Progenitor cell of endocrine pancreas (in vitro differentiated cells): ENCODE measurements at regions not wholly inside any gene's neighbourhood (a gene's known extent, or its start where the extent isn't known, plus 50 kb on each side); places are given as distances from the start of the nearest gene placed in this dataset.

Source experiments
- DNase-seq: peaks from one replicate; pipeline ENCODE4 v3.0.0; 2021; ENCODE audit warnings: low spot score; ENCODE audit not compliant: unreplicated experiment
- H3K27ac Mint-ChIP-seq: 2 replicates; pipeline ENCODE4 v1.8.0; 2021; ENCODE audit warnings: mild to moderate bottlenecking, moderate library complexity, mixed read lengths
- H3K27me3 Mint-ChIP-seq: 2 replicates; pipeline ENCODE4 v1.8.0; 2021; ENCODE audit warnings: mixed read lengths
- H3K36me3 Mint-ChIP-seq: 2 replicates; pipeline ENCODE4 v1.8.0; 2022; ENCODE audit warnings: mixed read lengths; ENCODE audit not compliant: insufficient read depth
- H3K4me1 Mint-ChIP-seq: 2 replicates; pipeline ENCODE4 v1.8.0; 2021; ENCODE audit warnings: low read depth, mixed read lengths
- H3K4me3 Mint-ChIP-seq: 2 replicates; pipeline ENCODE4 v1.8.0; 2021; ENCODE audit warnings: low read depth, mild to moderate bottlenecking, moderate library complexity, mixed read lengths
- H3K9me3 Mint-ChIP-seq: 2 replicates; pipeline ENCODE4 v1.8.0; 2021; ENCODE audit warnings: low read depth, mixed read lengths
- TF ChIP-seq, protein P1 (sequence below): fragments of 200-600 bp; sonication (generic); IDR thresholded peaks from one replicate; pipeline ENCODE4 v1.5.0; 2021; ENCODE audit warnings: antibody characterized with exemption, mild to moderate bottlenecking; ENCODE audit not compliant: unreplicated experiment

DNA sequence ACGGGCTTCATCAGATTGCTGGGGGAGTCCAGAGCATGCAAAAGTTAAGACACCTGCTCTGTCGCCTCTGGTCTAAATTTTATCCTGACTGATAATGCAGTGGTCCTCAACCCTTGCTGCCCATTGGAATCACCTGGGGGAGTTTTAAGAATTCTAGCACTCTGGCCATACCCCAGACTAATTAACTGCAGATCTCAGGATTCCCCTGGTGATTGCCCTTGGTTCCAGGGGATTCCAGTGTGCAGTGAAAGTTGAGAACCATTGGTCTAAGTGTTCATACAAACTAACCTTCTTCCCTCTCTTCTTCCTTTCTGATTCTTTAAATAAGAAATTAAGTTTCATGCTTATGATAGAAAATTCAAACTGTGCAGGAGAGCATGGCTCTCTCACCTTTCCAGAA is 105.7 kb upstream of the MGAT5 start:
- Mint-ChIP-seq H3K36me3 (peaks cover 6% of the 10 kb centered on the region), H3K9me3 (no peaks in the 10 kb centered on the region), H3K27me3 (no peaks in the 10 kb centered on the region), H3K4me1 (peaks cover 30% of the 10 kb centered on the region), H3K27ac (no peak overlapping the region), H3K4me3 (no peak overlapping the region)
- no peak for DNase-seq
- TF ChIP-seq, protein P1, sequence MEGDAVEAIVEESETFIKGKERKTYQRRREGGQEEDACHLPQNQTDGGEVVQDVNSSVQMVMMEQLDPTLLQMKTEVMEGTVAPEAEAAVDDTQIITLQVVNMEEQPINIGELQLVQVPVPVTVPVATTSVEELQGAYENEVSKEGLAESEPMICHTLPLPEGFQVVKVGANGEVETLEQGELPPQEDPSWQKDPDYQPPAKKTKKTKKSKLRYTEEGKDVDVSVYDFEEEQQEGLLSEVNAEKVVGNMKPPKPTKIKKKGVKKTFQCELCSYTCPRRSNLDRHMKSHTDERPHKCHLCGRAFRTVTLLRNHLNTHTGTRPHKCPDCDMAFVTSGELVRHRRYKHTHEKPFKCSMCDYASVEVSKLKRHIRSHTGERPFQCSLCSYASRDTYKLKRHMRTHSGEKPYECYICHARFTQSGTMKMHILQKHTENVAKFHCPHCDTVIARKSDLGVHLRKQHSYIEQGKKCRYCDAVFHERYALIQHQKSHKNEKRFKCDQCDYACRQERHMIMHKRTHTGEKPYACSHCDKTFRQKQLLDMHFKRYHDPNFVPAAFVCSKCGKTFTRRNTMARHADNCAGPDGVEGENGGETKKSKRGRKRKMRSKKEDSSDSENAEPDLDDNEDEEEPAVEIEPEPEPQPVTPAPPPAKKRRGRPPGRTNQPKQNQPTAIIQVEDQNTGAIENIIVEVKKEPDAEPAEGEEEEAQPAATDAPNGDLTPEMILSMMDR: no peak

DNA sequence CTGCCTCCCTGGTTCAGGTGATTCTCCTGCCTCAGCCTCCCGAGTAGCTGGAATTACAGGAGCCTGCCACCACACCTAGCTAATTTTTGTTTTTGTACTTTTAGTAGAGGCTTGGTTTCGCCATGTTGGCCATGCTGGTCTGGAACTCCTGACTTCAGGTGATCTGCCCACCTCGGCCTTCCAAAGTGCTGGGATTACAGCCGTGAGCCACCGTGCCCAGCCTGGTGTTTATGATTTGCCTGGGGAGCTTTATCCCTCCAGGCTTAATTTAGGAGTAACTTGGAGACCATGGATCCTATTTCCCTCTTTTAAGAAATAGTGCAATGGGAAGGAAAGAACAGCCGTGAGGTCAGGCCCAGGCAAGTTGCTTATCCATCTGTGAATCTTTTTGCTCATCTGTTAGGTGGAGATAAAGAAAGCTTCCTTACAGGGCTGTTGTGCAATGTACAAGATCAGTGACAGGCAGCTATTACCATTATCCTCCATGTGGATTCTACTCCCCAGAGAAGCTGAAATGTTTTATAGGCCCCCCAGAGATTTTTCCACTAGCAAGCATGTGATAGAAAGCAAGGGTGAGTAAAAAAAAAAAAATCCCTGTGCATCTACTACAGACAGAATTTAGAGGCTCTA is 104.9 kb upstream of the MGAT5 start:
- Mint-ChIP-seq H3K9me3 (no peaks in the 10 kb centered on the region), H3K4me1 (peaks cover 27% of the 10 kb centered on the region), H3K27me3 (no peaks in the 10 kb centered on the region), H3K36me3 (peaks cover 6% of the 10 kb centered on the region), H3K27ac (no peak overlapping the region), H3K4me3 (no peak overlapping the region)
- no peak for DNase-seq
- TF ChIP-seq, protein P1: no peak

DNA sequence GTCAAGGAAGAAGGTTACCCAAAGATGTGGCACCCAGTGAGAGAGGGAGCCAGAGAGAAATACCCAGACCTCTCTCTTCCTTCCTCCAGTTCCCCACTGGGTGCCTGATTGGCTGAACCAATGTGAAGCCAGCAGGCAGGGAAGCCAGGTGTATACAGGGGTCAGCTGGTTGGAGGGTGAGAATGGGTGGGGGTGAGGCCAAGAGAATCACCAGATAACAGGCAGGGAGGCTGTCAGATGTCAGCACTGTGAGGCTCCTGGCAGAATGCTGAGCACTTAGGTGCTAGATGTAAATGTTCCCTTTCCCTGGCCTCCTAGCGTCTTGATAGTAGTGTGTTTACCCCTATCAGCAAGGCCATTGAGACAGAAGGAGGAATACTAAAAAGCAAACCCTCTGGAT is 104.0 kb upstream of the MGAT5 start:
- Mint-ChIP-seq H3K36me3 (peaks cover 6% of the 10 kb centered on the region), H3K9me3 (no peaks in the 10 kb centered on the region), H3K4me3 (no peak overlapping the region), H3K27ac (peak overlapping the region; percentile 90), H3K4me1 (peaks cover 24% of the 10 kb centered on the region), H3K27me3 (no peaks in the 10 kb centered on the region)
- DNase-seq: no peak
- TF ChIP-seq, protein P1: no peak

DNA sequence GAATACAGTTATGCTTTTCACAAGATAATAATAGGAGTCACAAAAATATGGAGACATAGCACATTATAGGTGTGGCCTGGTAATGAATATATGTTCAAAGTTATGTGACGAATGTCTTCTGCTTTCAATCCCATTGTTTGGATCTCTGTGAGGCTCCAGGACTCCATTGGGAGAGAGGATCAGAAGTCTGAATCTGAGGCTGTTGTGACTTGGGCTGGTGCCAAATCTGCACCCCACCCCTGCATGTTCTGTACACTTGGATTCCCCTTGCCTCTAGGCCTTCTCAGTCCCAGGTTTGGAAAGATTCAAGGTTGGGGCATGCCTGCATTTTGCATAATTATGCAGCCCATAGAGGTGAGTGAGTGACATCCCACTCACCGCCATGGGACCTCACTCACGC is 103.1 kb upstream of the MGAT5 start:
- TF ChIP-seq, protein P1: no peak
- Mint-ChIP-seq H3K27ac (no peak overlapping the region), H3K4me3 (no peak overlapping the region), H3K27me3 (no peaks in the 10 kb centered on the region), H3K9me3 (no peaks in the 10 kb centered on the region), H3K4me1 (peaks cover 21% of the 10 kb centered on the region), H3K36me3 (peaks cover 5% of the 10 kb centered on the region)
- no peak for DNase-seq

DNA sequence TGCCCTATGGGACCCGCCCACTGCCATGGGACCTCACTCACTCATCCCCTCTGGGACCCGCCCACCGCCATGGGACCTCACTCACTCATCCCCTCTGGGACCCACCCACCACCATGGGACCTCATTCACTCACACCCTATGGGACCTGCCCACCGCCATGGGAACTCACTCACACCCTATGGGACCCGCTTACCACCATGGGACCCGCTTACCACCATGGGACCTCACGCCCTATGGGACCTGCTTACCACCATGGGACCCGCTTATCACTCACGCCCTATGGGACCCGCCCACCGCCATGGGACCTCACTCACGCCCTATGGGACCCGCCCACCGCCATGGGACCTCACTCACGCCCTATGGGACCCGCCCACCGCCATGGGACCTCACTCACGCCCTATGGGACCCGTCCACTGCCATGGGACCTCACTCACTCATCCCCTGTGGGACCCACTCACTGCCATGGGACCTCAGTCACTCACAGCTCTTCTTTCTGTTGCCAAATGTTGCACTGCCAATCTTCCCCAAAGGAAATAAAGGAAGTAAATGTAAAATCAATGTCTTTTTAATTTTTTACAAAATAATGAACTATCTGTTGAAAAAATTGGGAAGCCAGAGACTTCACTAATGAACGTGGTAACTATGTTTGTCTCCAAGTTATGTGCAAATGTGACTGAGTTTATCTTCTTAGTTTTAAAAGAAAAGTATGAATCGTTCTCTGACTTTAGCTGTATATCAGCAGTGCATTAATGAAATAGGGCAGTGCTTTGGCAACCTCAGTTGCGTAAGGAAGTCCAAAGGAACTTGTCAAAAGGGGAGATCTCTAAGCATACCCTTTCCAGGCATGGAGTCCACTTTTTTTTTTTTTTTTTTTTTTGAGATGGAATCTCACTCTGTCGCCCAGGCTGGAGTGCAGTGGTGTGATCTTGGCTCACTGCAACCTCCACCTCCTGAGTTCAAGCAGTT is 101.5 kb upstream of the MGAT5 start:
- Mint-ChIP-seq H3K27me3 (no peaks in the 10 kb centered on the region), H3K9me3 (no peaks in the 10 kb centered on the region), H3K4me1 (peaks cover 8% of the 10 kb centered on the region), H3K36me3 (peaks cover 11% of the 10 kb centered on the region), H3K4me3 (no peak overlapping the region), H3K27ac (no peak overlapping the region)
- DNase-seq: no peak
- TF ChIP-seq, protein P1: no peak
